Fibroblast of villous mesenchyme (primary cell): ENCODE measurements at regions not wholly inside any gene's neighbourhood (a gene's known extent, or its start where the extent isn't known, plus 50 kb on each side); places are given as distances from the start of the nearest gene placed in this dataset.

Experiments used
- DNase-seq: peaks from one replicate; pipeline ENCODE4 v3.0.0-alpha.2; 2010; ENCODE audit warnings: low read depth
- H3K4me3 ChIP-seq: 2 replicates; pipeline ENCODE4 v1.5.1; 2011; ENCODE audit warnings: low read depth, mild to moderate bottlenecking, low read length
- TF ChIP-seq, protein P1 (sequence below): IDR thresholded peaks from 2 replicates; pipeline ENCODE4 v1.5.1; 2012; ENCODE audit warnings: low read depth, mild to moderate bottlenecking, low read length; ENCODE audit not compliant: insufficient read depth

DNA sequence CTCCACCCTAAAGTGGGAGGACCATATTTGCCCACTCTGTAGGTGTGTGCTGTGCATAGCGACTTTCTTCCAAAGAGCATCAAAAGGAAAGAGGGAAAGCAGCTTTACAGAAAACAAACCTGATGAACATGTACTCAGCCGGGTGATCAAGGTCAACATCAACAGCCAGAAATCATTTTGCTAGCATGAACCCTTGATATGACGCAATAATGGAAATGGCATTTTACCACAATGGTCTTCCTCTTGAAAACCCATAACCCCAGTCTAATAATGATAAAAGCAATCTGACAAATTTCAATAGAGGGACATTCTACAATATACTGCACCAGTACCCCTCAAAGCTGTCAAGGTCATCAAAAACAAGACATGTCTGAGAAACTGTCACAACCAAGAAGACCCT lies 350.2 kb downstream of the FBXO15 start:
- TF ChIP-seq, protein P1, sequence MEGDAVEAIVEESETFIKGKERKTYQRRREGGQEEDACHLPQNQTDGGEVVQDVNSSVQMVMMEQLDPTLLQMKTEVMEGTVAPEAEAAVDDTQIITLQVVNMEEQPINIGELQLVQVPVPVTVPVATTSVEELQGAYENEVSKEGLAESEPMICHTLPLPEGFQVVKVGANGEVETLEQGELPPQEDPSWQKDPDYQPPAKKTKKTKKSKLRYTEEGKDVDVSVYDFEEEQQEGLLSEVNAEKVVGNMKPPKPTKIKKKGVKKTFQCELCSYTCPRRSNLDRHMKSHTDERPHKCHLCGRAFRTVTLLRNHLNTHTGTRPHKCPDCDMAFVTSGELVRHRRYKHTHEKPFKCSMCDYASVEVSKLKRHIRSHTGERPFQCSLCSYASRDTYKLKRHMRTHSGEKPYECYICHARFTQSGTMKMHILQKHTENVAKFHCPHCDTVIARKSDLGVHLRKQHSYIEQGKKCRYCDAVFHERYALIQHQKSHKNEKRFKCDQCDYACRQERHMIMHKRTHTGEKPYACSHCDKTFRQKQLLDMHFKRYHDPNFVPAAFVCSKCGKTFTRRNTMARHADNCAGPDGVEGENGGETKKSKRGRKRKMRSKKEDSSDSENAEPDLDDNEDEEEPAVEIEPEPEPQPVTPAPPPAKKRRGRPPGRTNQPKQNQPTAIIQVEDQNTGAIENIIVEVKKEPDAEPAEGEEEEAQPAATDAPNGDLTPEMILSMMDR = no peak
- no peak for DNase-seq
- H3K4me3 ChIP-seq = no peak overlapping the region

DNA sequence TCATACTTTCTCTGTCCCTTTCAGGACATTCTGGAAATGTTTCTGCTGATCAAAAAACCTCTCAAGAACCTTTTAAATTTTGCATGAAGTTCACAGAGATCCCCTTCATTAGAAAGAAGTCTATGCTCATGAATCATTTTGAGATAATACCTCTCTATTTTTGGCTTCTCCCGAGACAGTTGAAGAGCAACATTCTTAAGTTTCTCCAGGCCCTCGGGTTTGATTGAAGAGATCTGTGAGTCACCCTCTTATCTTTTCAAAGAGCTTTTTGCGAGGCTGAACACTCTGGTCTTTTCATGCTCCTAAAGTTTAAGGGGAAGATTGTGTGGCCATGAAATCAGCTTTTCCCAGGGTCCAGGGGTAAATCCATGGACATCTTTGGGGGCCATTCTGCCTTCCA lies 354.2 kb downstream of the FBXO15 start:
- peak; percentile 36 for DNase-seq
- TF ChIP-seq, protein P1 = no peak
- H3K4me3 ChIP-seq = no peak overlapping the region

DNA sequence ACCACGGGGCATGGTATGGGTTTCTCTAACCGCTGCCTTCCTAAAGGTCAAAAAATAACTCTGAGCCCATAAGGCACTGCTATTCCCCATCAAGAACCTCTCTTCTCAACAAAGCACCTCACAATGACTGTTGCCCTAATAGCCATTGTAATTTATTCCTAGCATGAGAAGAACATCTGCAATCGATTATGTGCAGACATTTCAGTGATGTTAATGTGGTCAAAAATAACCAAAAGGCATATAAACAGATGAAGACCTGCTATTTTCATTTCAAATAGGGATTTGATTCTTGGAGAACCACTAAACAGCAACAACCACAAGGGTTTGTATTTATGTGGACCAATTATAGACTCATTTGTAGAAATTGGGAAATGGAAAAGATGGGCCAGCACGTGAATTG lies 356.6 kb downstream of the FBXO15 start:
- H3K4me3 ChIP-seq = no peak overlapping the region
- TF ChIP-seq, protein P1 = no peak
- DNase-seq = peak; percentile 16

DNA sequence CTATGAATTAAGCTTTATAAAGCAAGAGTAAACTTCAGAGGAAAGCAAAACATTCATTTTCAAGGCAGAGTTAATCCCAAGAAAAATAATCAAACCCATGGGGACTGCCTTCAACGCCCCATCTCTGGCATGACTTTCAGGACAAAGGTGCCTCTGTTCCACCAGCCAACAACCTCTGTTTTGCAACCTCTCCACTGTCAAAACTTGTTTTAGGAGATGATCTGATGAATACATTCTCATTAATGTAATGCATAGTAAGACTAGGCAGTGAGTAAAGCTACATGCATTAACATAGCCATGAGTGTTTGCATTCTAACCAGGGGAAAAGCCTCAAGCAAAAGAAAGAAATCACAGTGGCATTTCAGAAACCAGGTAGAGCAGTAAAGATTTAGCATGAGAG lies 357.0 kb downstream of the FBXO15 start:
- no peak for DNase-seq
- no peak overlapping the region for H3K4me3 ChIP-seq
- TF ChIP-seq, protein P1 = no peak

DNA sequence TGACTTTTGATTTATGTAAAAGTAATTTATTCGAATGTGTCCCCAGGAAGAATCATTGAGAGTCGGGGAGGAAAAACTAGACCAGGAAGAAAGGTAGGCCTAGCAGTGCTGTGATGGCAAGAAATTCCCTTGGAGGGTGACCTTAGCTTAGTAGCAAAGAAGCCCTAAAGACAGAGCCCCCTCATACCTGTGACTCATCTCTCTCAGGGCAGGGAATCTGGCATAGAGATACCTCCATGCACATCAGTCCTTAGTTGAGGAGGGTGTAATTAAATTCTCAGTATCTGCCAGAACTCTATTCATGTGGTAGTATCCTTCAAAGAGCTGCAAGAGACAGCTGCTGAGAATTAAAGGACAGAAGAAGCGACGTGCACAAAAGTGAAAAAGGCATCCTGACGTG lies 360.3 kb downstream of the FBXO15 start:
- H3K4me3 ChIP-seq = no peak overlapping the region
- TF ChIP-seq, protein P1 = no peak
- no peak for DNase-seq

DNA sequence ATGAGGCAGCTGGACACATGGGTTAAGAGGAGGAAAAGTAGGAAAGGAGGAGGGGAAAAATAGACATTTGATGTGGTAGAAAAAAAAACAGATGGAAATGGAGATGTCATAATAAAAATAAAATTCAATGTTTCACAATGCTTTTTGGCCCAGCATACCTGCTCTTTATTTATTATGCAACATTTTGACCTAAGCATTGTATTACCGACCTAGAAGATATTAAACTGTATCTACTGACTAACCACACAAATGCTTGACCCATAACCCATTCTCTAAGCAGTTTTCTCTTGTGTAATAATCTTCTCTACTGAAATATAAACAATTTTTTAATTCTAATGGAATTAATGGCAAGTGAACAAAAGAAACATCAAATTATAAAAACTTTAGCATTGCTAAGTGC lies 362.3 kb downstream of the FBXO15 start:
- H3K4me3 ChIP-seq = no peak overlapping the region
- TF ChIP-seq, protein P1 = no peak
- DNase-seq = peak; percentile 27

DNA sequence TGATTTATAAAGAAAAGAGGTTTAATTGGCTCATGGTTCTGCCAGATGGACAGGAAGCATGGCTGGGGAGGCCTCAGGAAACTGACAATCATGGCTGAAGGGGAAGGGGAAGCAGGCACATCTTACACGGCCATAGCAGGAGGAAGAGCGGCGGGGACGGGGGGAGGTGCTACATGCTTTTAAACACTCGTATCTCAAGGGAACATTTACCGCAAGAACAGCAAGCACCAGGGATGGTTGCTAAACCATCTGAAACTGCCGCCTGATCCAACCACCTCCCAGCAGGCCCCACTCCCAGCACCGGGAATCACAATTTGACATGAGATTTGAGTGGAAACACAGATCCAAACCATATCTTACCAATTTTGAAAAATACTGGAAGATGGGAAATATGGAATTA lies 362.8 kb downstream of the FBXO15 start:
- TF ChIP-seq, protein P1 = no peak
- no peak for DNase-seq

More for the DNA sequence above, 362.8 kb downstream of the FBXO15 start:
- no peak overlapping the region for H3K4me3 ChIP-seq
